Liver (tissue), 8 donors: ENCODE measurements at regions not wholly inside any gene's neighbourhood (a gene's known extent, or its start where the extent isn't known, plus 50 kb on each side); places are given as distances from the start of the nearest gene placed in this dataset.

Experiments
- DNase-seq: peaks from one replicate; pipeline ENCODE4 v3.0.0-alpha.2; 2017; ENCODE audit warnings: low spot score
- H3K27ac ChIP-seq, 2 donors: one replicate each; pipeline ENCODE4 v1.7.0; 2013; ENCODE audit warnings: inconsistent platforms in 2 of 2, low read length in 2 of 2, control low read depth in 1 of 2, low read depth in 1 of 2, mild to moderate bottlenecking in 1 of 2
- H3K27me3 ChIP-seq, 4 donors: one replicate each; pipeline versions ENCODE4 v1.6.1 to v1.7.0; 2013; ENCODE audit warnings: low read length in 3 of 4, inconsistent platforms in 1 of 4, mild to moderate bottlenecking in 1 of 4, moderate library complexity in 1 of 4; ENCODE audit not compliant: control insufficient read depth in 4 of 4, insufficient read depth in 4 of 4
- H3K36me3 ChIP-seq, 4 donors: one replicate each; pipeline versions ENCODE4 v1.6.1 to v1.7.0; 2013; ENCODE audit warnings: low read length in 3 of 4, mild to moderate bottlenecking in 3 of 4, low read depth in 1 of 4, moderate library complexity in 1 of 4; ENCODE audit not compliant: control insufficient read depth in 4 of 4, insufficient read depth in 3 of 4
- H3K4me1 ChIP-seq, 4 donors: one replicate each; pipeline versions ENCODE4 v1.6.1 to v1.7.0; 2013; ENCODE audit warnings: low read length in 3 of 4, mild to moderate bottlenecking in 3 of 4, moderate library complexity in 1 of 4; ENCODE audit not compliant: control insufficient read depth in 4 of 4, insufficient read depth in 4 of 4
- H3K4me3 ChIP-seq, 3 donors: one replicate each; pipeline versions ENCODE4 v1.6.1 to v1.7.0; 2013; ENCODE audit warnings: low read length in 3 of 3, control low read depth in 1 of 3, low read depth in 1 of 3, mild to moderate bottlenecking in 1 of 3
- H3K9ac ChIP-seq, 2 donors: one replicate each; pipeline ENCODE4 v1.7.0; 2013; ENCODE audit warnings: low read length in 2 of 2, mild to moderate bottlenecking in 2 of 2, moderate library complexity in 2 of 2, control low read depth in 1 of 2, low read depth in 1 of 2
- H3K9me3 ChIP-seq, 4 donors: one replicate each; pipeline versions ENCODE4 v1.6.1 to v1.7.0; 2013; ENCODE audit warnings: low read length in 3 of 4; ENCODE audit not compliant: control insufficient read depth in 4 of 4
- ATF3 ChIP-seq: IDR thresholded peaks from 2 replicates; pipeline ENCODE4 v1.6.1; 2016; ENCODE audit warnings: antibody characterized with exemption
- EGR1 ChIP-seq, 2 donors: IDR thresholded peaks; 2 replicates each; pipeline ENCODE4 v1.6.1; 2016 to 2018; ENCODE audit warnings: antibody characterized with exemption in 2 of 2, low read depth in 2 of 2
- FOXA1 ChIP-seq: IDR thresholded peaks from 2 replicates; pipeline ENCODE4 v1.6.1; 2016; ENCODE audit warnings: antibody characterized with exemption
- FOXA2 ChIP-seq: IDR thresholded peaks from 2 replicates; pipeline ENCODE4 v1.6.1; 2016; ENCODE audit warnings: antibody characterized with exemption
- GABPA ChIP-seq, 2 donors: IDR thresholded peaks in 1 of 2; conservative IDR thresholded peaks in 1 of 2; 2 replicates each; pipeline ENCODE4 v1.6.1; 2016; ENCODE audit warnings: antibody characterized with exemption in 2 of 2, mild to moderate bottlenecking in 1 of 2, moderate library complexity in 1 of 2
- HNF4G ChIP-seq: IDR thresholded peaks from 2 replicates; pipeline ENCODE4 v1.6.1; 2016; ENCODE audit warnings: antibody characterized with exemption
- JUND ChIP-seq, 2 donors: IDR thresholded peaks; 2 replicates each; pipeline ENCODE4 v1.6.1; 2016; ENCODE audit warnings: antibody characterized with exemption in 2 of 2
- NR2F2 ChIP-seq: IDR thresholded peaks from 2 replicates; pipeline ENCODE4 v1.6.1; 2016; ENCODE audit warnings: antibody characterized with exemption
- REST ChIP-seq: IDR thresholded peaks from 2 replicates; pipeline ENCODE4 v1.6.1; 2016; ENCODE audit warnings: antibody characterized with exemption, mild to moderate bottlenecking
- RXRA ChIP-seq, 2 donors: IDR thresholded peaks; 2 replicates each; pipeline ENCODE4 v1.6.1; 2017 to 2018; ENCODE audit warnings: antibody characterized with exemption in 2 of 2, mild to moderate bottlenecking in 1 of 2
- SP1 ChIP-seq: IDR thresholded peaks from 2 replicates; pipeline ENCODE4 v1.6.1; 2018; ENCODE audit warnings: antibody characterized with exemption, mild to moderate bottlenecking
- TAF1 ChIP-seq: conservative IDR thresholded peaks from 2 replicates; pipeline ENCODE4 v1.6.1; 2016; ENCODE audit warnings: antibody characterized with exemption, mild to moderate bottlenecking
- ZBTB33 ChIP-seq: IDR thresholded peaks from 2 replicates; pipeline ENCODE4 v1.6.1; 2016; ENCODE audit warnings: antibody characterized with exemption
- WGBS: extraction: QIAGEN DNeasy Blood & Tissue Kit; methylation state at CpG from one replicate; pipeline ENCODE4 v1.1.7; 2013; 5-methylcytosine and 5-hydroxymethylcytosine counted together
- TF ChIP-seq, protein P1 (sequence below): fragments of 150-350 bp; IDR thresholded peaks from 2 replicates; pipeline ENCODE4 v1.5.1; 2017; ENCODE audit warnings: improper control_type of control experiment, low read depth, low read length; ENCODE audit not compliant: missing input control
- donor health status: healthy.
- donor health status: healthy.
- donor health status: healthy.
- donor health status: healthy.
- donor health status: healthy.

- no peak overlapping the region for H3K4me3 ChIP-seq
- TF ChIP-seq FOXA2: no peak
- peaks cover 0 to 4% (median 0%) of the 10 kb centered on the region in 4 donors for H3K27me3 ChIP-seq
- no peak overlapping the region for H3K27ac ChIP-seq
- WGBS: 68% methylated on average over 17 of the region's 17 CpGs
- H3K9ac ChIP-seq: no peak overlapping the region
- H3K4me1 ChIP-seq: no peaks in the 10 kb centered on the region
- H3K36me3 ChIP-seq: no peaks in the 10 kb centered on the region
- no peaks in the 10 kb centered on the region for H3K9me3 ChIP-seq
- no peak for DNase-seq
Measured at GRCh38 chr10:130377986-130378540, 241.9 kb downstream of the GLRX3 start.

DNA sequence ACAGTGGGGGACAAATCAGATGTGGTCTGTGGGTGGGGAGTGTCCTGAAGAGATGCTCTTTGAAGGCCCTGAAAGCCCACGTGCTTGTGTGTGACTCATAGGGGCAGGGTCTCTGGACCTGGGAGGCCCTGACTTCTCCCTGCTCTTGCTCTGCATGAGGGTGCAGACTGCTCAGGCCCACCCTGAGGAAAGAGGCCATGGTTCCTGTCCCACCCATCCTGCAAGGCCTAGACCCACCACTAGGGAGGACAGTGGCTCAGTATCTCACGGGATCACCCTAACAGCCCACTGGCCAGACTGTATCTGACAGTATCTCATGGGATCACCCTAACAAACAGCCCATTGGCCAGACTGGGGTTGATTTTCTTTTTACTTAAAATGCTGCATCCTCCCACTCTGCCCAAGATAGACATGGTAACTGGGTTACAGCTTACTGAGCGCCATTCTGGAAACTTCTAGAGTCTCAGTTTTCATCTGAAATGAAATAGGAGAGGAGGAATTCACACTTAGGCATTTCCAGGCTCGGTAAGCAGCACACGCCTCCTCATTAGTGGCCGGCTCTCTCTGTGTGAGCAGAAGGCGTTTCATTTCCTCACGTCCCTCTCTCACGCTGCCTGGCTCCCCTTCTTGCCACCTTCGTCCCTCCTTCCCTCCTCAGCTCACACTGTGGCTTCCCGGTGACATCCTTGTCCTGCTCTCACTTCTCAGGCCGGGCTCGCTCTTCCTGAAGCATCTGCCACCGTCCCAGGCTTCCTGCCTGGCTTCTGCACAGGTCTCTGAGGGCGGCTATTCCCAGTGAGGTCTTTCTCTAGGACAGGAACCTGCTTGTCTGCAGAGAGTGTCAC, 242.6 kb downstream of the GLRX3 start:
- no peak overlapping the region for H3K27ac ChIP-seq
- no peak for DNase-seq
- WGBS: 61% methylated on average over 15 of the region's 15 CpGs

DNA sequence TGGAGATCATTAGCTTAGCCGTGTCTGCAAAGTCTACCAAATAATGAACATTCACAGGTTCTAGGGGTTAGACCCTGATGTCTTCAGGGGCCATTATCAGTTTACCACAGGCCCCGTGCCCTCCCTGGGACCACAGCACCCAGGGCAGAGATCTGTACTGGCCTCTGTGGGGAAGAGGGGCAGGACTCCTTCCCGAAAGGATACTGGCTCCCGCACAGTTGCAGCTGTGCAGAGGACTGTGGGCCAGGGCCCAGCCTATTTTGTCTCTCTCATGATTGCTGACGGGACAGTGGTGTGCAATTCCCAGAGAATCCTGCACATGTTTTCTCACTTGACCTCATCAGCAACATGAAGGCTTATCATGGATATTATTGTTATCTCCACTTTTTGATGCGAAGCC, 243.9 kb downstream of the GLRX3 start:
- Histone ChIP-seq H3K9me3 (peaks cover 0 to 7% (median 1%) of the 10 kb centered on the region in 4 donors), H3K4me3 (no peak overlapping the region), H3K4me1 (no peaks in the 10 kb centered on the region), H3K36me3 (no peaks in the 10 kb centered on the region), H3K9ac (no peak overlapping the region), H3K27me3 (peaks cover 0 to 4% (median 0%) of the 10 kb centered on the region in 4 donors), H3K27ac (no peak overlapping the region)
- 67% methylated on average over 6 of the region's 6 CpGs for WGBS
- no peak for DNase-seq
- TF ChIP-seq RXRA (IDR thresholded peaks at IDR 0.05): no peak
- TF ChIP-seq NR2F2: no peak
- no peak for TF ChIP-seq FOXA1
- TF ChIP-seq TAF1: no peak
- TF ChIP-seq JUND (IDR thresholded peaks at IDR 0.05): no peak
- TF ChIP-seq EGR1 (IDR thresholded peaks at IDR 0.05; ENCODE audit: low read depth in 2 of 2): no peak
- no peak for TF ChIP-seq ATF3
- TF ChIP-seq, protein P1, sequence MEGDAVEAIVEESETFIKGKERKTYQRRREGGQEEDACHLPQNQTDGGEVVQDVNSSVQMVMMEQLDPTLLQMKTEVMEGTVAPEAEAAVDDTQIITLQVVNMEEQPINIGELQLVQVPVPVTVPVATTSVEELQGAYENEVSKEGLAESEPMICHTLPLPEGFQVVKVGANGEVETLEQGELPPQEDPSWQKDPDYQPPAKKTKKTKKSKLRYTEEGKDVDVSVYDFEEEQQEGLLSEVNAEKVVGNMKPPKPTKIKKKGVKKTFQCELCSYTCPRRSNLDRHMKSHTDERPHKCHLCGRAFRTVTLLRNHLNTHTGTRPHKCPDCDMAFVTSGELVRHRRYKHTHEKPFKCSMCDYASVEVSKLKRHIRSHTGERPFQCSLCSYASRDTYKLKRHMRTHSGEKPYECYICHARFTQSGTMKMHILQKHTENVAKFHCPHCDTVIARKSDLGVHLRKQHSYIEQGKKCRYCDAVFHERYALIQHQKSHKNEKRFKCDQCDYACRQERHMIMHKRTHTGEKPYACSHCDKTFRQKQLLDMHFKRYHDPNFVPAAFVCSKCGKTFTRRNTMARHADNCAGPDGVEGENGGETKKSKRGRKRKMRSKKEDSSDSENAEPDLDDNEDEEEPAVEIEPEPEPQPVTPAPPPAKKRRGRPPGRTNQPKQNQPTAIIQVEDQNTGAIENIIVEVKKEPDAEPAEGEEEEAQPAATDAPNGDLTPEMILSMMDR: no peak
- TF ChIP-seq REST: no peak
- no peak for TF ChIP-seq ZBTB33
- no peak for TF ChIP-seq SP1
- no peak for TF ChIP-seq GABPA (IDR thresholded peaks at IDR 0.05 in 1 of 2, conservative IDR thresholded peaks at IDR 0.05 in 1 of 2)
- no peak for TF ChIP-seq HNF4G

More for the DNA sequence above, 242.6 kb downstream of the GLRX3 start:
- Histone ChIP-seq H3K36me3 (no peaks in the 10 kb centered on the region), H3K27me3 (peaks cover 0 to 4% (median 0%) of the 10 kb centered on the region in 4 donors), H3K4me1 (no peaks in the 10 kb centered on the region), H3K9me3 (peaks cover 0 to 3% (median 0%) of the 10 kb centered on the region in 4 donors), H3K4me3 (no peak overlapping the region), H3K9ac (no peak overlapping the region)
- TF ChIP-seq ZBTB33: no peak
